ENCODE measurements at regions not wholly inside any gene's neighbourhood (a gene's known extent, or its start where the extent isn't known, plus 50 kb on each side); places are given as distances from the start of the nearest gene placed in this dataset.
"Not testable (repeated sequence)": the region's sequence is repeated elsewhere in the genome, so short reads cannot be mapped to it uniquely, and the experiment has no call there.

- DNase-seq, result no peak
These were observed 151.5 kb upstream of the POU3F1 start for GRCh38 chr1:38198099-38198498.

- no peak for DNase-seq
These were observed 150.9 kb upstream of the POU3F1 start for GRCh38 chr1:38197312-38198061.

- DNase-seq, result no peak
These were observed 147.9 kb upstream of the POU3F1 start for GRCh38 chr1:38194472-38194871.

GRCh38 chr1:38193040-38193439 is 146.4 kb upstream of the POU3F1 start:
- no peak for DNase-seq

GRCh38 chr1:38191461-38191860 is 144.9 kb upstream of the POU3F1 start:
- no peak for DNase-seq

GRCh38 chr1:38190983-38191382 is 144.4 kb upstream of the POU3F1 start:
- no peak for DNase-seq

GRCh38 chr1:38187552-38187951 is 141.0 kb upstream of the POU3F1 start:
- DNase-seq, result no peak

GRCh38 chr1:38186566-38186965 is 140.0 kb upstream of the POU3F1 start:
- DNase-seq, result no peak

- DNase-seq, result no peak
These were observed 139.3 kb upstream of the POU3F1 start for GRCh38 chr1:38185913-38186312.

- no peak for DNase-seq
These were observed 137.2 kb upstream of the POU3F1 start for GRCh38 chr1:38183747-38184146.

GRCh38 chr1:38183096-38183495 is 136.5 kb upstream of the POU3F1 start:
- DNase-seq, result no peak

- DNase-seq, result not testable (repeated sequence)
These were observed 133.8 kb upstream of the POU3F1 start for GRCh38 chr1:38180388-38180787.

- no peak for DNase-seq
These were observed 132.9 kb upstream of the POU3F1 start for GRCh38 chr1:38179483-38179882.

- DNase-seq, result no peak
These were observed 131.6 kb upstream of the POU3F1 start for GRCh38 chr1:38178216-38178615.

- DNase-seq, result peak in 2 of 56 donors; percentile 1 to 17
These were observed 128.5 kb upstream of the POU3F1 start for GRCh38 chr1:38175121-38175520.

- no peak for DNase-seq
These were observed 127.3 kb upstream of the POU3F1 start for GRCh38 chr1:38173848-38174247.

GRCh38 chr1:38173157-38173831 is 126.7 kb upstream of the POU3F1 start:
- DNase-seq, result no peak

- DNase-seq, result no peak
These were observed 122.5 kb upstream of the POU3F1 start for GRCh38 chr1:38169121-38169520.

GRCh38 chr1:38168365-38168764 is 121.8 kb upstream of the POU3F1 start:
- DNase-seq, result no peak

- DNase-seq, result no peak
These were observed 119.9 kb upstream of the POU3F1 start for GRCh38 chr1:38166461-38166860.

- no peak for DNase-seq
These were observed 107.3 kb upstream of the POU3F1 start for GRCh38 chr1:38153778-38154470.

- DNase-seq, result no peak
These were observed 106.6 kb upstream of the POU3F1 start for GRCh38 chr1:38153066-38153777.
